ENCODE measurements at regions not wholly inside any gene's neighbourhood (a gene's known extent, or its start where the extent isn't known, plus 50 kb on each side); places are given as distances from the start of the nearest gene placed in this dataset.

- DNase-seq (ENCODE audit: extremely low read depth, low read depth), result no peak
- TF ChIP-seq CTCF (IDR thresholded peaks at IDR 0.05; ENCODE audit: low read depth, low read length), result no peak
Measured at GRCh38 chr22:48676266-48677167, 1151.2 kb downstream of the BRD1 start.

- DNase-seq (ENCODE audit: extremely low read depth, low read depth), result no peak
- no peak for TF ChIP-seq CTCF (IDR thresholded peaks at IDR 0.05; ENCODE audit: low read depth, low read length)
Measured at GRCh38 chr22:48675830-48676145, 1151.9 kb downstream of the BRD1 start.

- TF ChIP-seq CTCF (IDR thresholded peaks at IDR 0.05; ENCODE audit: low read depth, low read length), result no peak
- DNase-seq (ENCODE audit: extremely low read depth, low read depth), result no peak
Measured at GRCh38 chr22:48675141-48675829, 1152.4 kb downstream of the BRD1 start.

GRCh38 chr22:48673806-48674500 lies 1153.7 kb downstream of the BRD1 start:
- DNase-seq (ENCODE audit: extremely low read depth, low read depth), result no peak
- TF ChIP-seq CTCF (IDR thresholded peaks at IDR 0.05; ENCODE audit: low read depth, low read length), result no peak

- TF ChIP-seq CTCF (IDR thresholded peaks at IDR 0.05; ENCODE audit: low read depth, low read length), result no peak
- no peak for DNase-seq (ENCODE audit: extremely low read depth, low read depth)
Measured at GRCh38 chr22:48672387-48672786, 1155.3 kb downstream of the BRD1 start.

GRCh38 chr22:48670731-48671130 lies 1156.9 kb downstream of the BRD1 start:
- DNase-seq (ENCODE audit: extremely low read depth, low read depth), result no peak

More at GRCh38 chr22:48670731-48671130, 1156.9 kb downstream of the BRD1 start:
- TF ChIP-seq CTCF (IDR thresholded peaks at IDR 0.05; ENCODE audit: low read depth, low read length), result no peak
